Bronchial epithelial cell (primary cell): ENCODE measurements at regions not wholly inside any gene's neighbourhood (a gene's known extent, or its start where the extent isn't known, plus 50 kb on each side); places are given as distances from the start of the nearest gene placed in this dataset.

ENCODE experiments used
- DNase-seq: peaks from one replicate; pipeline ENCODE4 v3.0.0-alpha.2; 2010; ENCODE audit warnings: low read depth
- FAIRE-seq: peaks from 2 replicates; lab custom pipeline; 2011; peaks lifted over from hg19 to GRCh38; lab: Jason Lieb, UNC
- H3K27me3 ChIP-seq: 2 replicates; pipeline ENCODE4 v1.5.1; 2011; ENCODE audit warnings: low read length; ENCODE audit not compliant: control insufficient read depth, insufficient read depth
- H3K36me3 ChIP-seq: 2 replicates; pipeline ENCODE4 v1.5.1; 2011; ENCODE audit warnings: low read length; ENCODE audit not compliant: control insufficient read depth, insufficient read depth
- H3K4me3 ChIP-seq: 2 replicates; pipeline ENCODE4 v1.5.1; 2011; ENCODE audit warnings: mild to moderate bottlenecking, low read depth, low read length, control low read depth
- TF ChIP-seq, protein P1 (sequence below): IDR thresholded peaks from 2 replicates; pipeline ENCODE4 v1.5.1; 2011; ENCODE audit warnings: mild to moderate bottlenecking, moderate library complexity, low read length, control low read depth, inconsistent platforms; ENCODE audit not compliant: insufficient read depth, severe bottlenecking

DNA sequence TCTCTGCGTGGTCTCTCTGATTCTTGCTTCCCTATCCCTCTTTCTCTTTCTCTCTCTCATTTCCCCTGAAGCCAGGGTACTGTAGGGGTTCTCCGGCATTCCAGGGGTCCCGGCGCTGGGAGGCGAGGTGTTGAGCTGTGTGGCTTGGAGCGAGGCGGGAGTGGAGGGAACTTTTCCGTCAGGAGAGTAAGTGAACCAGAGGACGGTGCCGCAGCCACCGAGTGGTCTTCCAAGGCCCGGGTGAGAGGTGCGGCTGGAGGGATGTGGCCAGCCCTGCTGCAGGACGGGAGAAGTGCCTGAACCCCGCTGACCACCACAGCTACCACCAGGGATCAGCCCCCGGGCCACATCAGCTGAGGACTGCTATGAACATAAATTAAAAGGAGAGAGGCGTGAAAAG is 68.2 kb upstream of the FAM181A start:
- no peak for DNase-seq
- no peak overlapping the region for H3K4me3 ChIP-seq
- FAIRE-seq, result no peak
- TF ChIP-seq, protein P1, sequence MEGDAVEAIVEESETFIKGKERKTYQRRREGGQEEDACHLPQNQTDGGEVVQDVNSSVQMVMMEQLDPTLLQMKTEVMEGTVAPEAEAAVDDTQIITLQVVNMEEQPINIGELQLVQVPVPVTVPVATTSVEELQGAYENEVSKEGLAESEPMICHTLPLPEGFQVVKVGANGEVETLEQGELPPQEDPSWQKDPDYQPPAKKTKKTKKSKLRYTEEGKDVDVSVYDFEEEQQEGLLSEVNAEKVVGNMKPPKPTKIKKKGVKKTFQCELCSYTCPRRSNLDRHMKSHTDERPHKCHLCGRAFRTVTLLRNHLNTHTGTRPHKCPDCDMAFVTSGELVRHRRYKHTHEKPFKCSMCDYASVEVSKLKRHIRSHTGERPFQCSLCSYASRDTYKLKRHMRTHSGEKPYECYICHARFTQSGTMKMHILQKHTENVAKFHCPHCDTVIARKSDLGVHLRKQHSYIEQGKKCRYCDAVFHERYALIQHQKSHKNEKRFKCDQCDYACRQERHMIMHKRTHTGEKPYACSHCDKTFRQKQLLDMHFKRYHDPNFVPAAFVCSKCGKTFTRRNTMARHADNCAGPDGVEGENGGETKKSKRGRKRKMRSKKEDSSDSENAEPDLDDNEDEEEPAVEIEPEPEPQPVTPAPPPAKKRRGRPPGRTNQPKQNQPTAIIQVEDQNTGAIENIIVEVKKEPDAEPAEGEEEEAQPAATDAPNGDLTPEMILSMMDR, result no peak
- H3K27me3 ChIP-seq, result no peaks in the 10 kb centered on the region
- no peaks in the 10 kb centered on the region for H3K36me3 ChIP-seq

DNA sequence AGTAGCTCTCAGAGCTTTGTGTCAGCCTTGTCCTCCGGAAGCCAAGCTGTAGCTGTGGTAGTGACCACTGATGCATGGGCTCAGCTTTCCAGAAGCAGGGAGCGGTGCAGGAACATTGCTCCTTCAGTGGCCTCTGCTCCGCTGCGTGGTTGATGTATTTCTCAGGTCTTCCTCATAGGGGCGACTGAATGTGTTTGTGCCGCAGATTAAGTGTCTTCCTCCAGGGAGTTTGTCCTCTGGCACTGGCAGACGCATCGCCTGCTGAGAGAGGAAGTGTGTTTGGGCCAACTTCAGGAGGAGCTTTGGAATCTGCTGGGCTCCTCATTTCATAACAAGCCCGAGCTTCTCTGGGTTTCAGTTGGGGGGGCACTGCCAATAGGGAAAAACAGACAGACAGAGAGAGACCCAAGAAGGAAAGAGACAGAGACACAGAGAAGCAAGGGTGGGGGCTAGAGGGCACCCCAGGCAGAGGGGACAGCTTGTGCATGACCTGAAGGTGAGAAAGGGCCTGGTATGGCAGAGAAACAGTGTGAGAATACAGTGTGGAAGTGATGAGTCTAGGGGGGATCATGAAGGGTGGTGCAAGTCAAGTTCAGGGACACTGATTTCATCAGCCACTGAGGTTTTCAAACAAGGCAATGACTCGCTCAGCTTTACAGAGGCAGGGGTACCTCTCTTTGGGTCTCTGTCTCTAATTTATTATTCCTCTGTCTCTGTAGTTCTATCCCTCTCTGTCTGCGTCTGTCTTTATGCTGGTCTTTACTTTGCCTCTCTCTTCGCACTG is 69.4 kb upstream of the PRIMA1 start:
- H3K27me3 ChIP-seq, result no peaks in the 10 kb centered on the region
- no peak overlapping the region for H3K4me3 ChIP-seq
- no peaks in the 10 kb centered on the region for H3K36me3 ChIP-seq
- TF ChIP-seq, protein P1, result no peak
- no peak for DNase-seq
- no peak for FAIRE-seq

DNA sequence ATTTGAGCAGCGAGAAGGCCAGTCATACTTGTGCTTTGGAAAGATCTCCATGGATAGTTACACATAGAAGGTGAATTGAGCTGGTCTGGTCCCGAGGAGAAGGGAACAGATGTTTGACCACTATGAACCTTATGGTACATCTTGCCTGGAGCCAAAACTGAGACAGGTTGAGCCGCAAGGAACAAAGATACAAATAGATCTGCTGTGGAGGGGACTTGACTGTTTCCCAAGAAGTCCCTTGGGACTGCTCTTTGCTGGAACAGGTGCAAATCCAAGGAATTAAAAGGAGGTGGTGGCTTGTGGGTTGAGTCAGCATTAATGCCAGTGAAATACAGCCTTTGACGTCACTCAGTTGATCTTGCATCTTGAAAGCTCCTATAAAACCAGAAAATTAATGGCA is 68.8 kb upstream of the PRIMA1 start:
- FAIRE-seq (peak; percentile 52), DNase-seq (no peak)
- Histone ChIP-seq H3K4me3 (no peak overlapping the region), H3K27me3 (no peaks in the 10 kb centered on the region), H3K36me3 (no peaks in the 10 kb centered on the region)
- TF ChIP-seq, protein P1, result no peak

DNA sequence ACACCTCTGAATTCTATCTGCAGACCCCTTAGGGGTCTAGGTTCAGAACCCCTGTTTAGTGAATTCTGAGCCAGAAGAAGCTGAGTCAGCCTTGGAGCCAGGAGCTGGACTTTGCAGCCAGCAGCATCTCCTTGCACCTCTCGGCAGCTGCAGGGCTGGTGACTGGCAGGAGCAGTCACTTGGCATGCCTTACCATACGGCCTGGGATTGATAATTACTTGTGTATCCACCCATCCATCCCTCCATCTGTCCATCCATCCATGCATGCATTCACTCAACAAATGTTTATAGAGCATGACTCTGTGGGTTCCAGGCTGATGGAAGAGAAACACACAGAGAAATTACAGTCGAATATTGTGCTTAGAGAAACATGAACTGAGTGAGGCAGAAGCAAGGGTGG is 67.5 kb upstream of the PRIMA1 start:
- no peak overlapping the region for H3K4me3 ChIP-seq
- no peaks in the 10 kb centered on the region for H3K36me3 ChIP-seq
- FAIRE-seq (no peak), DNase-seq (no peak)
- no peaks in the 10 kb centered on the region for H3K27me3 ChIP-seq
- TF ChIP-seq, protein P1, result no peak

DNA sequence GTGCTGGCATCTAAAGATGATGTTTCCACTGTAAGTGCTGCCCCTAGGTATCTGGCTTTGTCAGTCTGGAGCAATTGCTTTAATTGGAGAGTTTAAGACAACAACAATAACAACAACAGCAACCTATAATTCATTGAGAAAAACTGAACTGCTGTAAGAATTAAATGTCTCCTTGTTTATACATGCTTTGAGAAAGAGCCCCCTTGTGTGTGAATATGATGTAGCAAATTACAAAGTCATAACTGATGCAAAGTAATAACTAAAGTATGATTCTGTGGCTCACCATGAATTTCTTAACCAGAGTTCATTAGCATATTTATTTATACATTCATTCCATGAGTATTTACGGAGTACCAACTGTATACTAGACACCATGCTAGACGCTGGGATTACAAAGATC is 59.2 kb upstream of the PRIMA1 start:
- FAIRE-seq (no peak), DNase-seq (no peak)
- no peaks in the 10 kb centered on the region for H3K27me3 ChIP-seq
- no peaks in the 10 kb centered on the region for H3K36me3 ChIP-seq
- H3K4me3 ChIP-seq, result no peak overlapping the region
- TF ChIP-seq, protein P1, result no peak

DNA sequence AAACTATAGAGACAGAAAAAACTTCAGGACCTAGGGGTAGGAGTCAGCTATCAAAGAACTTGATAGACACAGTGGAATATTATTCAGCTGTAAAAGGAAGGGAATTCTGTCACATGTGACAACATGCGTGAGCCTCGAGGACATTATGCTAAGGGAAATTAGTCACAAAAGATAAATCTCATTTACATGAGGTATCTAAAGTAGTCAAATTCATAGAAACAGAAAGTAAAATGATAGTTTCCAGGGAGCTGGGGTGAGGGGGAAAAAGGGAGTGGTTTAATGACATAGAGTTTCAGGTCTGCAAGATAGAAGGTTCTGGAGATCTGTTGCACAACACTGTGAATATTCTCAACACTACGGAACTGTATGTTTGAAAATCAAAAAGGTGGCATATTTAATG is 50.0 kb upstream of the PRIMA1 start:
- TF ChIP-seq, protein P1, result no peak
- no peak overlapping the region for H3K4me3 ChIP-seq
- FAIRE-seq (no peak), DNase-seq (peak; percentile 7)
- no peaks in the 10 kb centered on the region for H3K27me3 ChIP-seq
- H3K36me3 ChIP-seq, result no peaks in the 10 kb centered on the region
